NB4 (cell line): ENCODE measurements at regions not wholly inside any gene's neighbourhood (a gene's known extent, or its start where the extent isn't known, plus 50 kb on each side); places are given as distances from the start of the nearest gene placed in this dataset.

Experiments used
- DNase-seq: peaks from one replicate; pipeline ENCODE4 v3.0.0; 2010; ENCODE audit warnings: low read depth
- H3K4me3 ChIP-seq: one replicate; pipeline ENCODE4 v1.5.1; 2011; ENCODE audit warnings: mild to moderate bottlenecking, low read depth, low read length, moderate library complexity
- MYC ChIP-seq: IDR thresholded peaks from 2 replicates; pipeline ENCODE4 v1.6.1; 2011; ENCODE audit warnings: low read depth, low read length
- POLR2A ChIP-seq: IDR thresholded peaks from 2 replicates; pipeline ENCODE4 v1.6.1; 2011; ENCODE audit warnings: mild to moderate bottlenecking; ENCODE audit not compliant: insufficient read length; ENCODE audit errors: extremely low read depth
- TF ChIP-seq, protein P1 (sequence below): IDR thresholded peaks from 2 replicates; pipeline ENCODE4 v1.6.1; 2011; ENCODE audit warnings: low read depth, low read length
- TF ChIP-seq, protein P2 (sequence below): IDR thresholded peaks from one replicate; pipeline ENCODE4 v1.5.1; 2012; ENCODE audit warnings: low read depth, low read length

DNA sequence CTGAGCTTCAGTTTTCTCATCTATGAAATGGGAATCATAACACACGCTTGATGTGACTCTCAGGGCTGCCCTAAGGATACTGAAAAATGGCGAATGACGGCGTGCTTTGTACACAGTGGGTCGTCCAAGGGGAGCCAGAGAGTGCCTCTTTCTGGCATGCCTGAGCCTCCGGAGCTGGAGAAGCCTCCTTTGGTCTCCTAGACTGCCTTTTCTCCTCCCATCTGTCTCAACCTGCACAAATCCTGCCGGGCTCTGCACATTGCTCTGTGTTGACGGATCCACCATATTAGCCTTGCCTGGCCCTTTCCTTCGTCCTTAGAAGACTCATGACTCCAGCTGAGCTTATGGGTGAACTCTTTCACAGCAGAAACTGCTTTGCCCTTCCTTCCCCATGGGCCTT lies 220.9 kb downstream of the TSHZ3 start:
- TF ChIP-seq MYC (no peak), POLR2A (no peak)
- TF ChIP-seq, protein P1, sequence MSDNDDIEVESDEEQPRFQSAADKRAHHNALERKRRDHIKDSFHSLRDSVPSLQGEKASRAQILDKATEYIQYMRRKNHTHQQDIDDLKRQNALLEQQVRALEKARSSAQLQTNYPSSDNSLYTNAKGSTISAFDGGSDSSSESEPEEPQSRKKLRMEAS, result no peak
- TF ChIP-seq, protein P2, sequence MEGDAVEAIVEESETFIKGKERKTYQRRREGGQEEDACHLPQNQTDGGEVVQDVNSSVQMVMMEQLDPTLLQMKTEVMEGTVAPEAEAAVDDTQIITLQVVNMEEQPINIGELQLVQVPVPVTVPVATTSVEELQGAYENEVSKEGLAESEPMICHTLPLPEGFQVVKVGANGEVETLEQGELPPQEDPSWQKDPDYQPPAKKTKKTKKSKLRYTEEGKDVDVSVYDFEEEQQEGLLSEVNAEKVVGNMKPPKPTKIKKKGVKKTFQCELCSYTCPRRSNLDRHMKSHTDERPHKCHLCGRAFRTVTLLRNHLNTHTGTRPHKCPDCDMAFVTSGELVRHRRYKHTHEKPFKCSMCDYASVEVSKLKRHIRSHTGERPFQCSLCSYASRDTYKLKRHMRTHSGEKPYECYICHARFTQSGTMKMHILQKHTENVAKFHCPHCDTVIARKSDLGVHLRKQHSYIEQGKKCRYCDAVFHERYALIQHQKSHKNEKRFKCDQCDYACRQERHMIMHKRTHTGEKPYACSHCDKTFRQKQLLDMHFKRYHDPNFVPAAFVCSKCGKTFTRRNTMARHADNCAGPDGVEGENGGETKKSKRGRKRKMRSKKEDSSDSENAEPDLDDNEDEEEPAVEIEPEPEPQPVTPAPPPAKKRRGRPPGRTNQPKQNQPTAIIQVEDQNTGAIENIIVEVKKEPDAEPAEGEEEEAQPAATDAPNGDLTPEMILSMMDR, result no peak
- DNase-seq, result no peak
- H3K4me3 ChIP-seq, result no peak overlapping the region

DNA sequence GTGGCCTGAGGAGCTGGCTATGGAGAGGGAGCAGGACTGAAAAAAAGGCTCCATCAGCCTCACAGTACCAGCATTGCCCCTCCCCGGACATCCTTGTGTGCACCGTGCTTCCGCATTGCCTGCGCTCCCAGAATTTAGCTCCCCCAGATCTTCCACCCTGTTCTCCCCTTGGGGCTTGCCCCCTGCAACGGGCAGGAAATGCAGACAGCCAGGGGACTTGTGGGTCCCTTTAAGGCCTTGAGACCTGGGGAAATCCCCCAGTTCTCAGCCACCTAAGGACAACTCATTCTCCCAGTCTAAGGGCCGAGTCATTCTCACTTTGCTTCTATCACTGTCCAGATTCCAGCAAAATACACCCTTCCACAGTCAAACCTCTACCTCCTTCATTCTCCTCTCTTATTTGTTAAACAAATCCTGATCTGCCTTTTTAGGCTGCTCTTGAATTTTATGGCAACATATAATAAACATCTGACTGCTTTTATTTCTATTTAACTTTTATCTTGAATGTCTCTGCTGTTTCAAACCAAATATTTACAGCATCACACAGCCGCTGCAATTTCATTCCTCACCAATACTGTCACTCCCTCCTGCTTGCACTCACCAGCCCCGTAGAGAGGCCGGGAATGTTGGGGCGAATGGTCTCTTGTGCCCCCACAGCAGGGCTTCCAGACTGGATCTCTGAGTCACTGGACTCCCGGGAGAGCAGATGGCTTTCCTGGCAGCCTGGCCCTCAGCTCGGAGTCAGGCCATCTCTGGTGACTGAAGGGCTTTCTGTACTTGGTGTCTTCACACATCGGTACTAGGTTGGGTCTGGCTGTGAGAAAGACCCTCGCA lies 221.9 kb downstream of the TSHZ3 start:
- no peak for DNase-seq
- H3K4me3 ChIP-seq, result no peak overlapping the region
- TF ChIP-seq MYC (no peak), POLR2A (no peak)
- TF ChIP-seq, protein P2, result no peak
- TF ChIP-seq, protein P1, result no peak

DNA sequence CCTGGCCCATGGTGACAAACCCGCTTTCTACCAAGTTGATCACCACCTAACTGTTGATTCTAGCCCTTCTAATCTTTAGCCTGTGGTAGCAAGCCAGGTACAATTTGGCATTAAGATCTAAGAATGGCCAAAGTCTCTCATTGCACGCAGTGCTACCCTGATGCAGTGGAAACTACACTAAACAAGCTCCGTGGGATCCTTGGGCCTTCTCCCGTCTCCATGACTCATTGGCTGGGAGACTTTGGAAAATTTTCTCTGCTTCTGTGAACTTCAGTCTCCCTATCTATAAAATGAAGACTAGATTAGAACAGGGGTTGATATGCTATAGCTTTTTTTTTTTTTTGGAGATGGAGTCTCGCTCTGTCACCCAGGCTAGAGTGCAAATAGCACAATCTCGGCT lies 223.0 kb downstream of the TSHZ3 start:
- TF ChIP-seq POLR2A (no peak), MYC (no peak)
- TF ChIP-seq, protein P2, result no peak
- H3K4me3 ChIP-seq, result no peak overlapping the region
- DNase-seq, result no peak

DNA sequence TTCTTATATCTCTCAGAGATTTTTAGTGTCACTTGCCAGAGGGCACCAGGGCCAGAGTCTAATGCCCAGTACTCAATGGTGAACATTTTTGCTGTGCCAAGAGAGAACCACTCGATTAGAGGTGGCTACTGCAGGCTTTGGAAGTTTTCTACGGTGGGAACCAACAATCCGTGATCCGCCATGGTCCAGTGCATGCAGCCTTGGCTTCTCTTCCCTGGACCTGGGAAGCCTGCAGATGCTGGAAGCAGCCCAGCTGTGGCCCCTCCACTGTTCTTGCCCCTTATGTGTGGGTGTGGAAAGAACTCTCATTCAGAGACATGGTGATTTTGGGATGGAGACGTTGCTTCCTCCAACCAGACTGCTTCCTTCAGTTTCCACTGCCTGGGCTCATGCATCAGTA lies 224.2 kb downstream of the TSHZ3 start:
- no peak overlapping the region for H3K4me3 ChIP-seq
- DNase-seq, result no peak
- TF ChIP-seq MYC (no peak), POLR2A (no peak)
- TF ChIP-seq, protein P2, result no peak
- TF ChIP-seq, protein P1, result no peak

DNA sequence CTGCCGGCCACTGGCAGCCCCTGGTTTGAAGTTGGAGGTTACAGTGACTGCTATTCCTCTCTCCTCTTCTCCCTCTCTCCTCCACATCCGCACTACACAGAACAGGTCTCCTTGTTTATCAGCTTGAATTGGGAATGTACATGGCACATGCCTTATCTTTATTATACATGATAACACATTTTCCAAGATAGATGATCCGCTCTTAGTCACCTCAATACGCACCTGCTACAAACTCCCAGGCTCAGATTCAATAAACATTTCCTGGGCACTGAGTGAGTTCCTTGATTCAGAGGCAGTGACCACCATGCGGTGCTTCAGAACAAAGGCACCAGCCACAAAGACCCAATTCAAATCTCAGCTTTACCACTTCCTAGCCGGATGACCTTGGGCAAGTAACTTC lies 227.7 kb downstream of the TSHZ3 start:
- no peak for DNase-seq
- no peak overlapping the region for H3K4me3 ChIP-seq
- TF ChIP-seq, protein P1, result no peak
- TF ChIP-seq POLR2A (no peak), MYC (no peak)
- TF ChIP-seq, protein P2, result no peak

DNA sequence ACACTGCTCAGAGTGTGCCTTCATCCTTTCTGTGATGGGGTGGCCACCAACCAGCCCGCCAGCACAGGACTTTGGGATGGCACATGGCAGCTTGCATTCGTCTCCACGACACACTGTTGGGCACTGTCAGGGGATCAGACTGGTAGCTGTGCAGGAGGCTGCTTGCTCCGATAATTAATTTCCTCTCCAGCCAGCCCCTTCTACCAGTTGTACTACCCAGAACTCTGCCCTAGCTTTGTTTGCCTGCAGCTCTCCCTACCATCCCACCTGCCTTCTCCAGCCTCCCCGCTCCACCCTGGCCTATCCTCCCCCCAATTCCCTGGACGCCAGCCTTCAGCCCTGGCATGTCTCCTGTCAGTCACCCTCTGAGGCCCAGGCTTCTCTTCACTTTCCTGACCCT lies 228.3 kb downstream of the TSHZ3 start:
- no peak for DNase-seq
- no peak for TF ChIP-seq MYC
- no peak for TF ChIP-seq POLR2A
- TF ChIP-seq, protein P1, result no peak
- TF ChIP-seq, protein P2, result no peak
- no peak overlapping the region for H3K4me3 ChIP-seq
